WTC11 (cell line): ENCODE measurements at regions not wholly inside any gene's neighbourhood (a gene's known extent, or its start where the extent isn't known, plus 50 kb on each side); places are given as distances from the start of the nearest gene placed in this dataset.

Source experiments
- ATAC-seq: fragments of 200-7000 bp; cut with Tn5 transposase; 2 replicates; pipeline ENCODE4 v1.10.0; 2021; ENCODE audit warnings: mild to moderate bottlenecking, moderate library complexity
- CTCF ChIA-PET: fragments of 300-600 bp; sonication (Branson Sonifier 250); formaldehyde crosslinking; loops from one replicate; lab custom pipeline; 2021; ENCODE audit warnings: antibody characterized with exemption; lab: Charles Lee
- POLR2A ChIA-PET: fragments of 350-600 bp; sonication (Branson Sonifier 250); formaldehyde crosslinking; loops from one replicate; lab custom pipeline; 2021; ENCODE audit warnings: antibody characterized with exemption; lab: Charles Lee
- DNase-seq: peaks from one replicate; pipeline ENCODE4 v3.0.0; 2021; ENCODE audit warnings: low spot score
- H3K27ac Mint-ChIP-seq: 2 replicates; pipeline ENCODE4 v1.8.0; 2021; ENCODE audit warnings: mixed read lengths
- H3K27me3 Mint-ChIP-seq: 2 replicates; pipeline ENCODE4 v1.8.0; 2021; ENCODE audit warnings: low read depth, mild to moderate bottlenecking, moderate library complexity, mixed read lengths
- H3K36me3 Mint-ChIP-seq: 2 replicates; pipeline ENCODE4 v1.8.0; 2021; ENCODE audit warnings: mixed read lengths
- H3K4me1 Mint-ChIP-seq: 2 replicates; pipeline ENCODE4 v1.8.0; 2022; ENCODE audit warnings: mixed read lengths
- H3K4me3 Mint-ChIP-seq: 2 replicates; pipeline ENCODE4 v1.8.0; 2021; ENCODE audit warnings: mild to moderate bottlenecking, moderate library complexity, mixed read lengths
- H3K9me3 Mint-ChIP-seq: 2 replicates; pipeline ENCODE4 v1.8.0; 2021; ENCODE audit warnings: mixed read lengths
- ELF4 ChIP-seq: sonication (generic); formaldehyde crosslinking; IDR thresholded peaks from 2 replicates; pipeline ENCODE4 v1.8.1; 2022; ENCODE audit warnings: low read depth, mild to moderate bottlenecking, moderate library complexity, missing genetic modification reagents
- FOXP1 ChIP-seq: sonication (generic); formaldehyde crosslinking; IDR thresholded peaks from 2 replicates; pipeline ENCODE4 v1.8.0; 2022; ENCODE audit warnings: missing genetic modification reagents, mild to moderate bottlenecking, moderate library complexity, borderline replicate concordance
- JUN ChIP-seq: sonication (generic); formaldehyde crosslinking; IDR thresholded peaks from 2 replicates; pipeline ENCODE4 v1.8.0; 2023; ENCODE audit warnings: mild to moderate bottlenecking, missing genetic modification reagents
- NFATC4 ChIP-seq: fragments of 250-450 bp; sonication (Bioruptor Pico); IDR thresholded peaks from 2 replicates; pipeline ENCODE4 v1.9.0; 2021; ENCODE audit warnings: mild to moderate bottlenecking
- RELA ChIP-seq: sonication (generic); formaldehyde crosslinking; IDR thresholded peaks from 2 replicates; pipeline ENCODE4 v1.8.1; 2022; ENCODE audit warnings: missing genetic modification reagents, mild to moderate bottlenecking, borderline replicate concordance
- SOX15 ChIP-seq: fragments of 250-450 bp; sonication (Bioruptor Pico); IDR thresholded peaks from 2 replicates; pipeline ENCODE4 v1.9.0; 2021; ENCODE audit warnings: mild to moderate bottlenecking
- SP1 ChIP-seq: sonication (generic); formaldehyde crosslinking; conservative IDR thresholded peaks from 2 replicates; pipeline ENCODE4 v1.8.1; 2022; ENCODE audit warnings: missing genetic modification reagents
- ZBTB21 ChIP-seq: sonication (generic); formaldehyde crosslinking; IDR thresholded peaks from 2 replicates; pipeline ENCODE4 v1.8.1; 2023; ENCODE audit warnings: mild to moderate bottlenecking, missing genetic modification reagents, borderline replicate concordance
- ZNF263 ChIP-seq: sonication (generic); formaldehyde crosslinking; IDR thresholded peaks from 2 replicates; pipeline ENCODE4 v1.8.1; 2022; ENCODE audit warnings: low read depth, mild to moderate bottlenecking, moderate library complexity, missing genetic modification reagents
- ZNF416 ChIP-seq: fragments of 250-450 bp; sonication (Bioruptor Pico); IDR thresholded peaks from 2 replicates; pipeline ENCODE4 v1.9.0; 2021; ENCODE audit warnings: mild to moderate bottlenecking, inconsistent platforms
- TF ChIP-seq, protein P1 (sequence below): fragments of 250-450 bp; sonication (Bioruptor Pico); IDR thresholded peaks from 2 replicates; pipeline ENCODE4 v2.1.2; 2022; ENCODE audit warnings: mild to moderate bottlenecking, moderate library complexity
- TF ChIP-seq, protein P2 (sequence below): sonication (generic); formaldehyde crosslinking; IDR thresholded peaks from 2 replicates; pipeline ENCODE4 v1.8.0; 2022; ENCODE audit warnings: missing genetic modification reagents
- TF ChIP-seq, protein P3 (sequence below): fragments of 250-450 bp; sonication (Bioruptor Pico); IDR thresholded peaks from 2 replicates; pipeline ENCODE4 v1.9.0; 2021; ENCODE audit warnings: moderate library complexity, mild to moderate bottlenecking, inconsistent platforms, borderline replicate concordance
- TF ChIP-seq, protein P4 (sequence below): sonication (generic); formaldehyde crosslinking; IDR thresholded peaks from 2 replicates; pipeline ENCODE4 v1.8.1; 2023; ENCODE audit warnings: mild to moderate bottlenecking, moderate library complexity, missing genetic modification reagents
- TF ChIP-seq, protein P5 (sequence below): fragments of 250-450 bp; sonication (Bioruptor Pico); IDR thresholded peaks from 2 replicates; pipeline ENCODE4 v1.9.0; 2021; ENCODE audit warnings: mild to moderate bottlenecking, borderline replicate concordance

DNA sequence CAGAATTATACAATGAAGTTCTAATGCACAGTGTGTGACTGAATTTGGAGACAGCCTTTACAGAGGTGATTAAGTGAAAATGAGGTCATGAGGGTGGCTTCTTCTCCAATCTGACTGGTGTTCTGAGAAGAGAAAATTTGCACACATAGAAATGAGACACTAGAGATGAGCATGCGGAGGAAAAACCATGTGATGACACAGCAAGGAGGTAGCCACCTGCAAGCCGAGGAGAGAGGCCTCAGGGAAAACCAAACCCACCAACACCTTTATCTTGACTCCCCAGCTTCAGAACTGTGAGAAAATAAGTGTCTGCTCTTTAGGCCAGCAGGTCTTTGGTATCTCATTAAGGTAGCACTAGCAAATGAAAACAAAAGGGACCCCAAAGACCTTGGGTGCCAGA, 93.2 kb downstream of the GGTLC2 start (continued):
- TF ChIP-seq RELA = no peak

DNA sequence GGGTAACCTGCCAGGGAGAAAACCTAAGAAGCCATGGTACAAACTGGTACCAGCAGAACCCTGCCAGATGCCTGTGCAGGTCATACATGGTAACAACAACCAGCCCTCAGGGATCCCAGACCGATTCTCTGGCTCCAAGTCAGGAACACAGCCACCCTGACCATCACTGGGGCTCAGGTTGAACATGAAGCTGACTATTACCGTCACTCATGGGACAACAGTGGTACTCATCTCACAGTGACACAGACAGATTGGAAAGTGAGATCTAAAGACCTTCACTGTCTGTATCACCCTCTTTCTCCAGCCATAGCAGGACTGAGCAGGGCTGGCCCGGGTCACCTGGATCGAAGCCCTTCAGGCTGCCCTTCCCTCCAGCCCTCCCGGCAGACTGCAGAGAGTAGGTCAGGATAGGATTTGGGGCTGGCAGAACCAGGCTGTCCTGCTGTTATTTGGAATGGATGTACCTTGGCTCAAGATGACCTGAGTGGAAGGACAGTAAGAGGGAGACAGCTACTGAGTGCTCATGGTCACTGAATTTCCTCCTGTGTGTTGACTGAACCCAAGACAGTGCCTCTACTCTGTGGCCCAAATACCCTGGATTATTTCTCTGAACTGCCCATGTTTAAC, 94.7 kb downstream of the GGTLC2 start:
- H3K4me1 Mint-ChIP-seq = peaks cover 13% of the 10 kb centered on the region

DNA sequence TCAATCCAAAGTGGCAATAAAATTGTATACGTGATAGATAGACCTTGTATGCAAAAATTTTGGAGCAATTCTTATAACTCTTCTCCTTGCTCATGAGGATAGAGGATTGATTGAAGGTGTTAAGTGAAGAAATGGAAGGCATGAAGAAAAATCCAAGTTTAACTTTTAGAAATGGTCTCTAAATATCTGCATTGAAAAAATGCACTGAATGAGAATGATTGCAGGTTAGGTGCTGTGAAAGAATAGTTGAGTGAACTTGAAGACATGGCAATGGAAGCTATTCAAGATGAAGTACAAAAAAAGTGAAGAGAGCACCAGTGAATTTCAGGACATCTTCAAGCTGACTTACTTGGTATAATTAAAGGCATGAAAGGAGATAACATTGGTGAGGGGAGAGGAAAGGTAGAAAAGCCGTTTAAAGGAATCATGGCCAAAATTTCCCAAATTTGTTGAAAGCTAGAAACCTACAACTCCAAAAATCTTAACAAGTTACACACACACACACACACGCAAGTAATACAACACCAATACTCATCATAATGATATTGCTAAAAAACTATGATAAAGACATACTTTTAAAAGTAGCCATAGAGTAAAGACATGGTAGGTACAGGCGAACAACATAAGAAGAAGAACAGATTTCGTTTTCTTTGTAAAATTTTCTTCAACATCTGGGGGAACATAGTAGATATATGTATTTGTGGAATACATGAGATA, 96.3 kb downstream of the GGTLC2 start:
- ATAC-seq = no peak
- no peak for DNase-seq
- Mint-ChIP-seq H3K36me3 (no peaks in the 10 kb centered on the region), H3K9me3 (no peaks in the 10 kb centered on the region), H3K4me3 (no peak overlapping the region), H3K27me3 (peaks cover 99% of the 10 kb centered on the region), H3K27ac (no peak overlapping the region), H3K4me1 (peaks cover 15% of the 10 kb centered on the region)
- ChIA-PET POLR2A (no interaction called here), CTCF (interaction anchor here (0.6 to 1.5 kb wide), 2 partner anchors 12 to 323 kb away, joined by 3 to 7 read pairs; no protein-coding TSS in a partner anchor)
- TF ChIP-seq ZBTB21 (CRISPR knock-in tag) (no peak), ZNF263 (CRISPR knock-in tag) (no peak)
- TF ChIP-seq, protein P1, sequence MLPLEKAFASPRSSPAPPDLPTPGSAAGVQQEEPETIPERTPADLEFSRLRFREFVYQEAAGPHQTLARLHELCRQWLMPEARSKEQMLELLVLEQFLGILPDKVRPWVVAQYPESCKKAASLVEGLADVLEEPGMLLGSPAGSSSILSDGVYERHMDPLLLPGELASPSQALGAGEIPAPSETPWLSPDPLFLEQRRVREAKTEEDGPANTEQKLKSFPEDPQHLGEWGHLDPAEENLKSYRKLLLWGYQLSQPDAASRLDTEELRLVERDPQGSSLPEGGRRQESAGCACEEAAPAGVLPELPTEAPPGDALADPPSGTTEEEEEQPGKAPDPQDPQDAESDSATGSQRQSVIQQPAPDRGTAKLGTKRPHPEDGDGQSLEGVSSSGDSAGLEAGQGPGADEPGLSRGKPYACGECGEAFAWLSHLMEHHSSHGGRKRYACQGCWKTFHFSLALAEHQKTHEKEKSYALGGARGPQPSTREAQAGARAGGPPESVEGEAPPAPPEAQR (CRISPR knock-in tag) = no peak
- TF ChIP-seq, protein P2, sequence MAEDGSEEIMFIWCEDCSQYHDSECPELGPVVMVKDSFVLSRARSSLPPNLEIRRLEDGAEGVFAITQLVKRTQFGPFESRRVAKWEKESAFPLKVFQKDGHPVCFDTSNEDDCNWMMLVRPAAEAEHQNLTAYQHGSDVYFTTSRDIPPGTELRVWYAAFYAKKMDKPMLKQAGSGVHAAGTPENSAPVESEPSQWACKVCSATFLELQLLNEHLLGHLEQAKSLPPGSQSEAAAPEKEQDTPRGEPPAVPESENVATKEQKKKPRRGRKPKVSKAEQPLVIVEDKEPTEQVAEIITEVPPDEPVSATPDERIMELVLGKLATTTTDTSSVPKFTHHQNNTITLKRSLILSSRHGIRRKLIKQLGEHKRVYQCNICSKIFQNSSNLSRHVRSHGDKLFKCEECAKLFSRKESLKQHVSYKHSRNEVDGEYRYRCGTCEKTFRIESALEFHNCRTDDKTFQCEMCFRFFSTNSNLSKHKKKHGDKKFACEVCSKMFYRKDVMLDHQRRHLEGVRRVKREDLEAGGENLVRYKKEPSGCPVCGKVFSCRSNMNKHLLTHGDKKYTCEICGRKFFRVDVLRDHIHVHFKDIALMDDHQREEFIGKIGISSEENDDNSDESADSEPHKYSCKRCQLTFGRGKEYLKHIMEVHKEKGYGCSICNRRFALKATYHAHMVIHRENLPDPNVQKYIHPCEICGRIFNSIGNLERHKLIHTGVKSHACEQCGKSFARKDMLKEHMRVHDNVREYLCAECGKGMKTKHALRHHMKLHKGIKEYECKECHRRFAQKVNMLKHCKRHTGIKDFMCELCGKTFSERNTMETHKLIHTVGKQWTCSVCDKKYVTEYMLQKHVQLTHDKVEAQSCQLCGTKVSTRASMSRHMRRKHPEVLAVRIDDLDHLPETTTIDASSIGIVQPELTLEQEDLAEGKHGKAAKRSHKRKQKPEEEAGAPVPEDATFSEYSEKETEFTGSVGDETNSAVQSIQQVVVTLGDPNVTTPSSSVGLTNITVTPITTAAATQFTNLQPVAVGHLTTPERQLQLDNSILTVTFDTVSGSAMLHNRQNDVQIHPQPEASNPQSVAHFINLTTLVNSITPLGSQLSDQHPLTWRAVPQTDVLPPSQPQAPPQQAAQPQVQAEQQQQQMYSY (CRISPR knock-in tag) = no peak
- TF ChIP-seq, protein P3, sequence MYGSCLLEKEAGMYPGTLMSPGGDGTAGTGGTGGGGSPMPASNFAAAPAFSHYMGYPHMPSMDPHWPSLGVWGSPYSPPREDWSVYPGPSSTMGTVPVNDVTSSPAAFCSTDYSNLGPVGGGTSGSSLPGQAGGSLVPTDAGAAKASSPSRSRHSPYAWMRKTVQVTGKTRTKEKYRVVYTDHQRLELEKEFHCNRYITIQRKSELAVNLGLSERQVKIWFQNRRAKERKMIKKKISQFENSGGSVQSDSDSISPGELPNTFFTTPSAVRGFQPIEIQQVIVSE = no peak
- TF ChIP-seq, protein P4, sequence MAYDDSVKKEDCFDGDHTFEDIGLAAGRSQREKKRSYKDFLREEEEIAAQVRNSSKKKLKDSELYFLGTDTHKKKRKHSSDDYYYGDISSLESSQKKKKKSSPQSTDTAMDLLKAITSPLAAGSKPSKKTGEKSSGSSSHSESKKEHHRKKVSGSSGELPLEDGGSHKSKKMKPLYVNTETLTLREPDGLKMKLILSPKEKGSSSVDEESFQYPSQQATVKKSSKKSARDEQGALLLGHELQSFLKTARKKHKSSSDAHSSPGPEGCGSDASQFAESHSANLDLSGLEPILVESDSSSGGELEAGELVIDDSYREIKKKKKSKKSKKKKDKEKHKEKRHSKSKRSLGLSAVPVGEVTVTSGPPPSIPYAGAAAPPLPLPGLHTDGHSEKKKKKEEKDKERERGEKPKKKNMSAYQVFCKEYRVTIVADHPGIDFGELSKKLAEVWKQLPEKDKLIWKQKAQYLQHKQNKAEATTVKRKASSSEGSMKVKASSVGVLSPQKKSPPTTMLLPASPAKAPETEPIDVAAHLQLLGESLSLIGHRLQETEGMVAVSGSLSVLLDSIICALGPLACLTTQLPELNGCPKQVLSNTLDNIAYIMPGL (CRISPR knock-in tag) = no peak
- TF ChIP-seq, protein P5, sequence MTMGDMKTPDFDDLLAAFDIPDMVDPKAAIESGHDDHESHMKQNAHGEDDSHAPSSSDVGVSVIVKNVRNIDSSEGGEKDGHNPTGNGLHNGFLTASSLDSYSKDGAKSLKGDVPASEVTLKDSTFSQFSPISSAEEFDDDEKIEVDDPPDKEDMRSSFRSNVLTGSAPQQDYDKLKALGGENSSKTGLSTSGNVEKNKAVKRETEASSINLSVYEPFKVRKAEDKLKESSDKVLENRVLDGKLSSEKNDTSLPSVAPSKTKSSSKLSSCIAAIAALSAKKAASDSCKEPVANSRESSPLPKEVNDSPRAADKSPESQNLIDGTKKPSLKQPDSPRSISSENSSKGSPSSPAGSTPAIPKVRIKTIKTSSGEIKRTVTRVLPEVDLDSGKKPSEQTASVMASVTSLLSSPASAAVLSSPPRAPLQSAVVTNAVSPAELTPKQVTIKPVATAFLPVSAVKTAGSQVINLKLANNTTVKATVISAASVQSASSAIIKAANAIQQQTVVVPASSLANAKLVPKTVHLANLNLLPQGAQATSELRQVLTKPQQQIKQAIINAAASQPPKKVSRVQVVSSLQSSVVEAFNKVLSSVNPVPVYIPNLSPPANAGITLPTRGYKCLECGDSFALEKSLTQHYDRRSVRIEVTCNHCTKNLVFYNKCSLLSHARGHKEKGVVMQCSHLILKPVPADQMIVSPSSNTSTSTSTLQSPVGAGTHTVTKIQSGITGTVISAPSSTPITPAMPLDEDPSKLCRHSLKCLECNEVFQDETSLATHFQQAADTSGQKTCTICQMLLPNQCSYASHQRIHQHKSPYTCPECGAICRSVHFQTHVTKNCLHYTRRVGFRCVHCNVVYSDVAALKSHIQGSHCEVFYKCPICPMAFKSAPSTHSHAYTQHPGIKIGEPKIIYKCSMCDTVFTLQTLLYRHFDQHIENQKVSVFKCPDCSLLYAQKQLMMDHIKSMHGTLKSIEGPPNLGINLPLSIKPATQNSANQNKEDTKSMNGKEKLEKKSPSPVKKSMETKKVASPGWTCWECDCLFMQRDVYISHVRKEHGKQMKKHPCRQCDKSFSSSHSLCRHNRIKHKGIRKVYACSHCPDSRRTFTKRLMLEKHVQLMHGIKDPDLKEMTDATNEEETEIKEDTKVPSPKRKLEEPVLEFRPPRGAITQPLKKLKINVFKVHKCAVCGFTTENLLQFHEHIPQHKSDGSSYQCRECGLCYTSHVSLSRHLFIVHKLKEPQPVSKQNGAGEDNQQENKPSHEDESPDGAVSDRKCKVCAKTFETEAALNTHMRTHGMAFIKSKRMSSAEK (CRISPR knock-in tag) = no peak

More for the DNA sequence above, 94.7 kb downstream of the GGTLC2 start:
- ChIA-PET POLR2A (no interaction called here), CTCF (no interaction called here)
- peaks cover 99% of the 10 kb centered on the region for H3K27me3 Mint-ChIP-seq
- H3K9me3 Mint-ChIP-seq = no peaks in the 10 kb centered on the region
- no peak for DNase-seq
- no peaks in the 10 kb centered on the region for H3K36me3 Mint-ChIP-seq
- no peak for ATAC-seq
- no peak overlapping the region for H3K27ac Mint-ChIP-seq
- no peak overlapping the region for H3K4me3 Mint-ChIP-seq
- TF ChIP-seq JUN (CRISPR knock-in tag) = no peak
- no peak for TF ChIP-seq ZNF416
- no peak for TF ChIP-seq SOX15 (CRISPR knock-in tag)
- no peak for TF ChIP-seq ELF4
- TF ChIP-seq FOXP1 = no peak
- TF ChIP-seq, protein P5 (CRISPR knock-in tag) = no peak
- TF ChIP-seq SP1 (CRISPR knock-in tag) = no peak
- no peak for TF ChIP-seq NFATC4 (CRISPR knock-in tag)
- TF ChIP-seq, all 79 proteins: peak for 0
